ENCODE measurements at regions not wholly inside any gene's neighbourhood (a gene's known extent, or its start where the extent isn't known, plus 50 kb on each side); places are given as distances from the start of the nearest gene placed in this dataset.

DNA sequence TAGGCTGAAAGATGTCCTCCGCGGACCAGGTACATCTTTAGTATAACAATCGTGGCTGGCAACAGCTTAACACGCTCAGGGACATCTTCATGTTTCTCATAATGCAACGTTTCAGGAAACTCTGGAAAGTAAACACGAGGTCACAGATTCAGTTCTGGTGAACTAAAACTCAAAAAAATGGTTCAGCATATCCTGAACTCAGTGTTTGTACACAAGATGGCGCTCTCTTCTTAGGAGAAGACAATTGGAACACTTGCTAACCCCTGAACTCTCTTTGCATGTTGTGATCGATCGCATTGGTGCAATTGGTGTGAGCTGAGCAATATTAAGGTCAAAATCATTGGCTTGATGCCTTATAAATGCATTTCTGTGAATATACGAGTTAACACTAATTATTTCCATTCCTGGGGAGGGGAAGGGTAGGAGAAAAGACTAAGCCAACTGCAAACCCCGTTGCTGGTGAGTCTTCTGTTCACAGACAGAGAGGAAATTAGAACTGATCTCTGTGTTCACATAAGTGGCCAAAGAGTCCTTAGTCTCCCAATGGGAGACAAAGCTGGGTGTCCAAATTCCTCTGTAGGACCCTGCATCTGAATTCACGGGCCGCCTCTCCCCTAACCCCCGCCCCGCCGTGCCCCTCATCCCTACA is 52.6 kb upstream of the FAM180A start:
- H3K4me3 ChIP-seq (ENCODE audit: low read depth, low read length): no peak overlapping the region

DNA sequence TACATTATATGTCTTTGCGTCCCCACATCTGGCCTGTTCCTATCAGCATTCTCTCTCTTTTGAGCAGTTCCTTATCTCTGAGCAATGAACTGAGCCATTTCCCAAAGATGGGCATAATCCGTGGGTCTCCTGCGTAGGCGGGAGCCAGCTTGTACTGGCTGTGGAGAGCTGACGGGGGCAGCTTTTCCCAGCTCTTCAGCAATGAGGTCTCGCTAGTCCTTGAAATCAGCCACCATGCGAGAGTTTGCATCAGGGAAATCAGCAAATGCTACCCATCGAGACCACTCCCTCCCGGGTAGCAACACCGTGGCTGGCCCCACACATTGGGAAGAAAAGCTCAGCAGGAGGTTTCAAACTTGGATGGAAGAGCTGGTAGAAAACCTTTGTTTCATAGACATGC is 51.9 kb upstream of the FAM180A start:
- POLR2A ChIA-PET: no interaction called here
- 0 out of 2 replicates have a peak, but pooled peaks cover 6% of the 10 kb centered on the region for H3K4me1 ChIP-seq

More for the DNA sequence above, 52.6 kb upstream of the FAM180A start:
- ChIA-PET CTCF (interaction anchor here (0.6 kb wide), 1 partner anchor 248 kb away, joined by 9 read pairs; no protein-coding TSS in a partner anchor), POLR2A (no interaction called here)
- H3K9me3 Mint-ChIP-seq (ENCODE audit: unreplicated experiment): no peaks in the 10 kb centered on the region
- TF ChIP-seq, protein P1, sequence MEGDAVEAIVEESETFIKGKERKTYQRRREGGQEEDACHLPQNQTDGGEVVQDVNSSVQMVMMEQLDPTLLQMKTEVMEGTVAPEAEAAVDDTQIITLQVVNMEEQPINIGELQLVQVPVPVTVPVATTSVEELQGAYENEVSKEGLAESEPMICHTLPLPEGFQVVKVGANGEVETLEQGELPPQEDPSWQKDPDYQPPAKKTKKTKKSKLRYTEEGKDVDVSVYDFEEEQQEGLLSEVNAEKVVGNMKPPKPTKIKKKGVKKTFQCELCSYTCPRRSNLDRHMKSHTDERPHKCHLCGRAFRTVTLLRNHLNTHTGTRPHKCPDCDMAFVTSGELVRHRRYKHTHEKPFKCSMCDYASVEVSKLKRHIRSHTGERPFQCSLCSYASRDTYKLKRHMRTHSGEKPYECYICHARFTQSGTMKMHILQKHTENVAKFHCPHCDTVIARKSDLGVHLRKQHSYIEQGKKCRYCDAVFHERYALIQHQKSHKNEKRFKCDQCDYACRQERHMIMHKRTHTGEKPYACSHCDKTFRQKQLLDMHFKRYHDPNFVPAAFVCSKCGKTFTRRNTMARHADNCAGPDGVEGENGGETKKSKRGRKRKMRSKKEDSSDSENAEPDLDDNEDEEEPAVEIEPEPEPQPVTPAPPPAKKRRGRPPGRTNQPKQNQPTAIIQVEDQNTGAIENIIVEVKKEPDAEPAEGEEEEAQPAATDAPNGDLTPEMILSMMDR (IDR thresholded peaks at IDR 0.05; ENCODE audit: insufficient read depth in 1 of 2, low read depth in 1 of 2, low read length in 1 of 2, severe bottlenecking in 1 of 2, unreplicated experiment in 1 of 2): peak; percentile 78 to 88
- H3K27me3 Mint-ChIP-seq (ENCODE audit: insufficient read depth, unreplicated experiment): no peaks in the 10 kb centered on the region
- Histone ChIP-seq H3K27me3 (replicated peaks; ENCODE audit: control insufficient read depth, insufficient read depth, low read length) (no peaks in the 10 kb centered on the region), H3K36me3 (ENCODE audit: control insufficient read depth, insufficient read depth, low read length) (no peaks in the 10 kb centered on the region), H3K4me1 (0 out of 2 replicates have a peak, but pooled peaks cover 6% of the 10 kb centered on the region), H3K9me3 (no peaks in the 10 kb centered on the region)
- no peak overlapping the region for H3K27ac Mint-ChIP-seq (ENCODE audit: unreplicated experiment)
- intact Hi-C loops (cut with micrococcal nuclease; ENCODE audit: unreplicated experiment): loop anchor here (1.0 to 10.0 kb wide), 4 partner anchors 128 to 606 kb away; no protein-coding TSS in a partner anchor
- no peaks in the 10 kb centered on the region for H3K36me3 Mint-ChIP-seq (ENCODE audit: insufficient read depth, unreplicated experiment)
- H3K4me3 Mint-ChIP-seq (ENCODE audit: unreplicated experiment): no peak overlapping the region
- peaks cover 15% of the 10 kb centered on the region for H3K4me1 Mint-ChIP-seq (ENCODE audit: low read depth, unreplicated experiment)
- peak in 1 of 2 experiments; percentile 74 for DNase-seq
- no TSS peak for BruUV-seq (replicated peaks)

DNA sequence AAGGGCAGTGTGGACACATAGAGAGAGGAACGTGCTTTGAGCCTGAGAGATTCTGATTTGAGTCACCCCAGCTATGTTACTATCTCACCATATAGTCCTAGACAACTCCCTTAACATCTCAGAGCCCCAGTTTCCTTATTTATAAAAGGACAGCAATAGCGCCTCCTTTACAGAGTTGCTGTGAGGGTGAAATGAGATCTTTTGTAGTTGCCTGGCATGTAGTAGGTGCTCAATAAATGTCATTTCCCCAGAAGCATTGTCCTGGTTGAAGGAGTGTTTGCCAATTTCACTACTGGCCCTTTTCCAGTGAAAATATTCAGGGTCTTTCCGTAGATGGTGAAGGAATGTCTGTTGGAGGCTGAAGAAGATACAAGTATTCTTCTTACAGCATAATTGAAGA is 51.3 kb upstream of the FAM180A start:
- Mint-ChIP-seq H3K27me3 (ENCODE audit: insufficient read depth, unreplicated experiment) (no peaks in the 10 kb centered on the region), H3K36me3 (ENCODE audit: insufficient read depth, unreplicated experiment) (no peaks in the 10 kb centered on the region), H3K9me3 (ENCODE audit: unreplicated experiment) (no peaks in the 10 kb centered on the region), H3K4me1 (ENCODE audit: low read depth, unreplicated experiment) (peaks cover 15% of the 10 kb centered on the region), H3K4me3 (ENCODE audit: unreplicated experiment) (no peak overlapping the region), H3K27ac (ENCODE audit: unreplicated experiment) (no peak overlapping the region)
- Histone ChIP-seq H3K4me1 (0 out of 2 replicates have a peak, but pooled peaks cover 6% of the 10 kb centered on the region), H3K4me3 (ENCODE audit: low read depth, low read length) (no peak overlapping the region), H3K27me3 (replicated peaks; ENCODE audit: control insufficient read depth, insufficient read depth, low read length) (no peaks in the 10 kb centered on the region), H3K9me3 (no peaks in the 10 kb centered on the region), H3K36me3 (ENCODE audit: control insufficient read depth, insufficient read depth, low read length) (no peaks in the 10 kb centered on the region)
- intact Hi-C loops (cut with micrococcal nuclease; ENCODE audit: unreplicated experiment): loop anchor here (5.0 to 10.0 kb wide), 2 partner anchors 285 to 607 kb away; no protein-coding TSS in a partner anchor
- TF ChIP-seq, protein P1 (IDR thresholded peaks at IDR 0.05; ENCODE audit: insufficient read depth in 1 of 2, low read depth in 1 of 2, low read length in 1 of 2, severe bottlenecking in 1 of 2, unreplicated experiment in 1 of 2): no peak
- ChIA-PET CTCF (no interaction called here), POLR2A (no interaction called here)
- no TSS peak for BruUV-seq (replicated peaks)
- DNase-seq: no peak

More for the DNA sequence above, 51.9 kb upstream of the FAM180A start:
- H3K36me3 ChIP-seq (ENCODE audit: control insufficient read depth, insufficient read depth, low read length): no peaks in the 10 kb centered on the region
- no peaks in the 10 kb centered on the region for H3K27me3 ChIP-seq (replicated peaks; ENCODE audit: control insufficient read depth, insufficient read depth, low read length)
- Mint-ChIP-seq H3K27ac (ENCODE audit: unreplicated experiment) (no peak overlapping the region), H3K36me3 (ENCODE audit: insufficient read depth, unreplicated experiment) (no peaks in the 10 kb centered on the region), H3K4me3 (ENCODE audit: unreplicated experiment) (no peak overlapping the region), H3K27me3 (ENCODE audit: insufficient read depth, unreplicated experiment) (no peaks in the 10 kb centered on the region), H3K4me1 (ENCODE audit: low read depth, unreplicated experiment) (peaks cover 15% of the 10 kb centered on the region), H3K9me3 (ENCODE audit: unreplicated experiment) (no peaks in the 10 kb centered on the region)
- no peak for DNase-seq
- BruUV-seq (replicated peaks): no TSS peak
- no peaks in the 10 kb centered on the region for H3K9me3 ChIP-seq
- intact Hi-C loops (cut with micrococcal nuclease; ENCODE audit: unreplicated experiment): loop anchor here (5.0 to 10.0 kb wide), 2 partner anchors 284 to 607 kb away; no protein-coding TSS in a partner anchor
- no peak overlapping the region for H3K4me3 ChIP-seq (ENCODE audit: low read depth, low read length)
- CTCF ChIA-PET: no interaction called here
- TF ChIP-seq, protein P1 (IDR thresholded peaks at IDR 0.05; ENCODE audit: insufficient read depth in 1 of 2, low read depth in 1 of 2, low read length in 1 of 2, severe bottlenecking in 1 of 2, unreplicated experiment in 1 of 2): no peak

Data from Caco-2 (cell line).